Activated CD8-positive, alpha-beta memory T cell treated with anti-CD3 and anti-CD28 coated beads for 48 hours (primary cell): ENCODE measurements at regions not wholly inside any gene's neighbourhood (a gene's known extent, or its start where the extent isn't known, plus 50 kb on each side); places are given as distances from the start of the nearest gene placed in this dataset.
"Not testable (repeated sequence)": the region's sequence is repeated elsewhere in the genome, so short reads cannot be mapped to it uniquely, and the experiment has no call there.

Experiments used
- DNase-seq, 3 experiments: peaks; one replicate each; pipeline ENCODE4 v3.0.0-alpha.2; 2020; ENCODE audit warnings: low read depth in 2 of 3, low spot score in 2 of 3

GRCh38 chr2:128413718-128414341 is 95.2 kb upstream of the HS6ST1 start:
- DNase-seq: no peak

DNA sequence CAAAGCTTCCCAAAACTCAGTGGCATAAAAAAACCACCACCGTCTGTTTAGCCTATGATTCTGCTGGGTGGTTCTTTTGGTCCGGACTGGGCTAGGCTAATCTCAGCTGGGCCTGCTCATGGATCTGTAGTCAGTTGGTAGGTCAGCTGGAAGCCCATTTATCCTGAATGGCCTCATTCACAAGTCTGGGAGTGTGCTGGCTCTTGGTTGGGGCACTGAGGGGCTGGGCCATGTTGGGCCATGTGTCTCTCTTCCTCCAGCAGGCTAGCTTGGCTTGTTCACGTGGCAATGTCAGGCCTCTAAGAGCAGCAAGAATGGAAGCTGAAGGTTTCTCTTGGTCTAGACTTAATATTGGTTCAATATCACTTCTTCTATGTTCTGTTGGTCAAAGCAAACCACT is 95.7 kb upstream of the HS6ST1 start:
- DNase-seq: no peak

DNA sequence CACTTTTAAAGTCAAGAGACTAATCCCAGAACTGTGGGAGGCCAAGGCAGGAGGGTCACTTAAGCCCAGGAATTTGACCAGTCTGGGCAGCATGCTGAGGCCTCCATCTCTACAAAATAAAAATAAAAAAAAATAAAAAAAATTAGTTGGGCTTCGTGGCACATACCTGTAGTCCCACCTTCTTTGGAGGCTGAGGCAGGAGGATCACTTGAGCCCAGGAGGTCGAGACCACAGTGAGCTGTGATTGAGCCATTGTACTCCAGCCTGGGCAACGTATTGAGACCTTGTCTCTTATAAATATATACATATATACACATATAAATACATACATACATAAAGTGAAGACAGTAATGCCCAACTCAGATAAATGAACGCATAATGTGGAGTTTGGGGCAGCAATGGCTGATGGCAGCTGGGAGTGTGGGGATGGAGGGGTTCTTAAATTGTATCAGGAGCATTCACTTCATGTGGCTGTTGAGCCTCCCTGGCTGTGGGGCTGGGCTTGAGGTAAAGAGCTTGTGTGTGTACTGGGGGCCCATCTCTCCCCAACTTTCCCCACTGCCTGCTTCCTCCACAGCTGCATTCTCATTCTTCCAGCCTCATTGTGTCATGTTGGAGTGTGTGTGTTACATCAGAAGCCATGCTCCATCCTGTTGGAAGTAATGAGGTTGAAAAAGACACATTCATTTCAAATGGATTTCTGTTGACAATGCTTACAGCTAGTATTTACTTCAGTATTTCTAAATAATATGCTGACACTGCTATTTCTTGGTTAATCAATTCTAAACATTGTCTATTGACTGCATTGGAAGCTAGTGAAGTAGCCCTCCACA is 96.5 kb upstream of the HS6ST1 start:
- no peak for DNase-seq

DNA sequence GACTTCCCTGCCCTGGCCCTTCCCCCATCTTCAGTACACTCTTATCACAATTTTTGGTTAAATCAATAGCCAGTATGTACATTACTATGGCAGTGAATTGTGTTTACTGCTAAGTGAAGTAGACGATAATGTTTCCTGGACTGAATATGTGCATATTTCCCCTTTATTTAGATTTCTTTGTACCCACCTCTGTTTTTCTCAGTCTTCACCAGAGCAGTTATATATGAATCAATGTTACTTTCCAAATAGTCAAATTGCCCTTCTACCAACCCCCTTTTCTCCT is 97.1 kb upstream of the HS6ST1 start:
- no peak for DNase-seq

DNA sequence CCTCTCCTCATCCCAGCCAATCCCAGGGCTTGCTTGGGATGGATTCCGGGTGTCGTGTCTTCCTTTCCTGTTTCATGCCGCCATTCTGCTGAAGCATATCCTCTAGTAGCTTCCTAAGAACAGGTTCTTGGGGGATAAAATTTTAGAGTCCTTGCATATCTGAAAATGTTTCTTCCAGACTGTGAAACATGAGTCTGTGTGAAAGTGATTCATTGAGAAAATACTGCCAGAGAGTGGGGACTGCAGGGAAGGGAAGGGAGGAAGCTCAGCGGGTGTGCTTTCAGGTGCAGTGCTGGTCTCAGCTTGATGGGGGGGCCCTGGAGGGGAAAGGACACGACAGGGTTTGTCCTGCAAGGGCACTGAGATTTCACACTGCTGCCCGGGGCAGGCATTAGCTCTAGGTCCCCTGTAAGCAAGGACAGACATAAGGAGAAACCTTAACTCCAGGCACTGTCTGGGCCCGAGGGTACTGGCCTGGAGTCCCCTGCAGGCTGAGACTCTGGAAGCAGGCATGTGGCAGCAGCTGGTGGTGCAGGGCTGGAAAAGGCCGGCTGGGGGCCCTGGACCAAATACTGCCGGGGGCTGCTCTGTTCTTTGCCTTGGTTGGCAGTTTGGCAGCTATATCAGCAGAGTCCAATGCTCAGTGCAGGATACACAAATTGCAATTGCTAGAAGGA is 97.6 kb upstream of the HS6ST1 start:
- no peak for DNase-seq

GRCh38 chr2:128416806-128417205 is 98.1 kb upstream of the HS6ST1 start:
- no peak for DNase-seq

GRCh38 chr2:128417264-128417663 is 98.6 kb upstream of the HS6ST1 start:
- DNase-seq: not testable (repeated sequence)

- no peak for DNase-seq
Measured at GRCh38 chr2:128420131-128420530, 101.5 kb upstream of the HS6ST1 start.

GRCh38 chr2:128420776-128421175 is 102.1 kb upstream of the HS6ST1 start:
- DNase-seq: no peak

- DNase-seq: no peak
Measured at GRCh38 chr2:128421286-128421685, 102.6 kb upstream of the HS6ST1 start.

GRCh38 chr2:128421861-128422311 is 103.2 kb upstream of the HS6ST1 start:
- DNase-seq: no peak

- no peak for DNase-seq
Measured at GRCh38 chr2:128422571-128422970, 103.9 kb upstream of the HS6ST1 start.

GRCh38 chr2:128423788-128424165 is 105.1 kb upstream of the HS6ST1 start:
- no peak for DNase-seq

- DNase-seq: no peak
Measured at GRCh38 chr2:128424406-128425171, 105.9 kb upstream of the HS6ST1 start.

GRCh38 chr2:128425216-128425615 is 106.5 kb upstream of the HS6ST1 start:
- DNase-seq: no peak

- no peak for DNase-seq
Measured at GRCh38 chr2:128425731-128426620, 107.3 kb upstream of the HS6ST1 start.

GRCh38 chr2:128427413-128427755 is 108.7 kb upstream of the HS6ST1 start:
- DNase-seq: no peak

- no peak for DNase-seq
Measured at GRCh38 chr2:128428415-128428814, 109.7 kb upstream of the HS6ST1 start.

GRCh38 chr2:128432423-128432822 is 113.8 kb upstream of the HS6ST1 start:
- DNase-seq: no peak

GRCh38 chr2:128433911-128434550 is 115.4 kb upstream of the HS6ST1 start:
- DNase-seq: no peak
